Astrocyte (in vitro differentiated cells and primary cell): ENCODE measurements at regions not wholly inside any gene's neighbourhood (a gene's known extent, or its start where the extent isn't known, plus 50 kb on each side); places are given as distances from the start of the nearest gene placed in this dataset.

ENCODE experiments used
- EZH2 ChIP-seq: IDR thresholded peaks from 2 replicates; pipeline ENCODE4 v1.6.1; 2012; ENCODE audit warnings: mild to moderate bottlenecking, low read length, inconsistent platforms; ENCODE audit not compliant: insufficient read depth
- TF ChIP-seq, protein P1 (sequence below): IDR thresholded peaks from 2 replicates; pipeline ENCODE4 v1.5.1; 2011; ENCODE audit warnings: low read depth, mild to moderate bottlenecking, inconsistent platforms, low read length, moderate library complexity; ENCODE audit not compliant: insufficient read depth

DNA sequence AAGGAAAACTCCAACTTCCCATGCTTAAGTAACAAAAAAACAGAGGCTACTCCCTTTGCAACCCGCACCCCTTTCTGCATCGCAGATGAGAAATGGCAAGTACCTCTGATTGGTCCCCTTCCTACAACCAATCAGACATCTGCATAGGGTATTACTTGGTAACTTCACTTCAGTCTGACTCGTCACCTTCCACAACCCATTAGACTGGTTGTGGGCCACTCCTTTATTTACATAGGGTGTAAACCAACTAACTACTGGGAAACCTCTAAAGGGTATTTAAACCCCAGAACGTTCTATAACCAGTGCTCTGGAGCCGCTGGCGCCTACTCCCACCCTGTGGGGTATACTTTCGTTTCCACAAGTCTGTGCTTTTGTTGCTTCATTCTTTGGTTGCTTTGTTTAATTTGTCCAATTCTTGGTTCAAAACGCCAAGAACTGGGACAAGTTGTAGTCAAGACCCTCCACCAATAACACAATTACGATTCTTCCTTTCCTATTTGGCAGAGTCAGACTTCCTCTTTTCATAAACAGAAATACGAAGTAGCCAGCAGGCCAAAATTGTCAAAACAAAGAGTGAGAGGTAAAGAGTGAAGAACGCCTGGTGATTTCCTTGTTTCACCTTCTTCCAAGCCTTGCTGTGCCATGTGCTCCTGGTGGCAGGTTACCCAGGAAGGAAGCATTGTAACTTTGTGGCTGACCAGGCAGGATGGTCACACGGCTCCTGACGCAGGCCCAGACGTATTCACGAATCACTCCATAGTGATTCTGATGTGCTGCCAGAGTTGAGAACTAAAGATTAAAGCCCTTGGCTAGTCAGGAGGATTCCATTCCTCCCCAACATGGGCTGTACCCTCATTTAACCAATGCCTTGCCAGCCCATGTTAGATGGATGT is 477.4 kb downstream of the ARHGEF28 start:
- TF ChIP-seq, protein P1, sequence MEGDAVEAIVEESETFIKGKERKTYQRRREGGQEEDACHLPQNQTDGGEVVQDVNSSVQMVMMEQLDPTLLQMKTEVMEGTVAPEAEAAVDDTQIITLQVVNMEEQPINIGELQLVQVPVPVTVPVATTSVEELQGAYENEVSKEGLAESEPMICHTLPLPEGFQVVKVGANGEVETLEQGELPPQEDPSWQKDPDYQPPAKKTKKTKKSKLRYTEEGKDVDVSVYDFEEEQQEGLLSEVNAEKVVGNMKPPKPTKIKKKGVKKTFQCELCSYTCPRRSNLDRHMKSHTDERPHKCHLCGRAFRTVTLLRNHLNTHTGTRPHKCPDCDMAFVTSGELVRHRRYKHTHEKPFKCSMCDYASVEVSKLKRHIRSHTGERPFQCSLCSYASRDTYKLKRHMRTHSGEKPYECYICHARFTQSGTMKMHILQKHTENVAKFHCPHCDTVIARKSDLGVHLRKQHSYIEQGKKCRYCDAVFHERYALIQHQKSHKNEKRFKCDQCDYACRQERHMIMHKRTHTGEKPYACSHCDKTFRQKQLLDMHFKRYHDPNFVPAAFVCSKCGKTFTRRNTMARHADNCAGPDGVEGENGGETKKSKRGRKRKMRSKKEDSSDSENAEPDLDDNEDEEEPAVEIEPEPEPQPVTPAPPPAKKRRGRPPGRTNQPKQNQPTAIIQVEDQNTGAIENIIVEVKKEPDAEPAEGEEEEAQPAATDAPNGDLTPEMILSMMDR = no peak
- TF ChIP-seq EZH2 = no peak
